ENCODE measurements at regions not wholly inside any gene's neighbourhood (a gene's known extent, or its start where the extent isn't known, plus 50 kb on each side); places are given as distances from the start of the nearest gene placed in this dataset.

DNA sequence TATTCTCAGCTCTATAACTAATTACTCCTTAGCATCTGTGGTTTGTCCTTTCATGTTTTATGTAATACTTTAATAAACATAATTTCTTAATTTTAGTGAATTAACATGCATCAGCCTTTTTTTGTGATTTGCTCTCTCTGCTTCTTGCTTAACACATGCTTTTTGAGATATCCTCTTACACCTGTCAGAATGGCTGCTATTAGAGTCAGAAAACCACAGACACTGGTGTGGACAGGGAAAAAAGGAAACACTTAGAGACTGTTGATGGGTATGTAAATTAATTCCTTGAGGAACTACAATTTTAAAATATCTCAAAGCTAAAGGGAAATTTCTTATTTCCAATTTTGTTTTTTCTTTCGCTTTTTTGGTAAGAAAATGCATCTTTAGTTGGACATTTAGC, 549.0 kb downstream of the ZNF804A start:
- ChIA-PET CTCF (ENCODE audit: low intra/inter-chr PET ratio) (no interaction called here), POLR2A (no interaction called here)
- H3K9ac ChIP-seq (ENCODE audit: insufficient read depth in 1 of 2, low read depth in 2 of 2, low read length in 2 of 2) = no peak overlapping the region
- no peaks in the 10 kb centered on the region for H3K9me3 ChIP-seq (replicated peaks; ENCODE audit: control insufficient read depth, insufficient read depth, low read depth, low read length)
- no peaks in the 10 kb centered on the region for H3K36me3 ChIP-seq (ENCODE audit: control insufficient read depth, insufficient read depth, low read length)
- no peaks in the 10 kb centered on the region for H3K4me1 ChIP-seq (replicated peaks in 1 of 2; ENCODE audit: control insufficient read depth in 2 of 2, insufficient read depth in 2 of 2, low read length in 2 of 2)
- H2AFZ ChIP-seq (ENCODE audit: low read depth, low read length) = no peak overlapping the region
- no peak for ATAC-seq
- intact Hi-C loops (cut with micrococcal nuclease) (no loop called here), in situ Hi-C loops (cut with MboI) (no loop called here)
- FAIRE-seq = no peak
- TF ChIP-seq PPARD (CRISPR knock-in tag; IDR thresholded peaks at IDR 0.05) = no peak
- no peak for TF ChIP-seq MEF2D (tag; conservative IDR thresholded peaks at IDR 0.05; ENCODE audit: low read depth)
- TF ChIP-seq ZNF830 (CRISPR knock-in tag; IDR thresholded peaks at IDR 0.05) = no peak
- no peak for TF ChIP-seq ZMIZ1 (IDR thresholded peaks at IDR 0.05; ENCODE audit: low read depth in 2 of 2, low read length in 2 of 2)
- TF ChIP-seq SIX5 (IDR thresholded peaks at IDR 0.05; ENCODE audit: borderline replicate concordance in 1 of 2, insufficient read depth in 1 of 2, low read depth in 1 of 2, low read length in 2 of 2) = no peak
- no peak for TF ChIP-seq ARID1B (IDR thresholded peaks at IDR 0.05)
- no peak for TF ChIP-seq DNMT1 (IDR thresholded peaks at IDR 0.05)
- no peak for TF ChIP-seq ZNF740 (CRISPR knock-in tag; IDR thresholded peaks at IDR 0.05)
- TF ChIP-seq ZNF740 (tag; IDR thresholded peaks at IDR 0.05) = no peak
- TF ChIP-seq, protein P1, sequence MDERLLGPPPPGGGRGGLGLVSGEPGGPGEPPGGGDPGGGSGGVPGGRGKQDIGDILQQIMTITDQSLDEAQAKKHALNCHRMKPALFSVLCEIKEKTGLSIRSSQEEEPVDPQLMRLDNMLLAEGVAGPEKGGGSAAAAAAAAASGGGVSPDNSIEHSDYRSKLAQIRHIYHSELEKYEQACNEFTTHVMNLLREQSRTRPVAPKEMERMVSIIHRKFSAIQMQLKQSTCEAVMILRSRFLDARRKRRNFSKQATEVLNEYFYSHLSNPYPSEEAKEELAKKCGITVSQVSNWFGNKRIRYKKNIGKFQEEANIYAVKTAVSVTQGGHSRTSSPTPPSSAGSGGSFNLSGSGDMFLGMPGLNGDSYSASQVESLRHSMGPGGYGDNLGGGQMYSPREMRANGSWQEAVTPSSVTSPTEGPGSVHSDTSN (CRISPR knock-in tag; IDR thresholded peaks at IDR 0.05; ENCODE audit: low read depth) = no peak
- TF ChIP-seq, protein P1 (tag; conservative IDR thresholded peaks at IDR 0.05; ENCODE audit: low read depth) = no peak
- H3K27me3 ChIP-seq (ENCODE audit: control insufficient read depth in 2 of 2, insufficient read depth in 2 of 2, low read length in 2 of 2) = no peaks in the 10 kb centered on the region
- H3K9me1 ChIP-seq (ENCODE audit: control insufficient read depth, insufficient read depth, low read length) = no peaks in the 10 kb centered on the region
- H3K79me2 ChIP-seq (ENCODE audit: control insufficient read depth, insufficient read depth, low read length) = no peaks in the 10 kb centered on the region
- WGBS (ENCODE audit: insufficient coverage, low coverage, missing lambda C conversion rate) = 0% methylated on average over 1 of the region's 1 CpG
- H3K4me2 ChIP-seq (ENCODE audit: insufficient read depth, low read length) = no peak overlapping the region
- no peak overlapping the region for H3K27ac ChIP-seq (ENCODE audit: extremely low read depth, low read depth, low read length)
- no TSS peak for BruUV-seq (replicated peaks)
- no peak overlapping the region for H3K4me3 ChIP-seq
- DNase-seq (ENCODE audit: extremely low read depth in 1 of 4, low spot score in 3 of 4) = no peak
- H4K20me1 ChIP-seq (replicated peaks; ENCODE audit: control insufficient read depth, insufficient read depth, low read length) = no peaks in the 10 kb centered on the region
